Activated CD8-positive, alpha-beta memory T cell treated with anti-CD3 and anti-CD28 coated beads, Interleukin-2, amount 50 U/mL, for 48 hours (primary cell): ENCODE measurements at regions not wholly inside any gene's neighbourhood (a gene's known extent, or its start where the extent isn't known, plus 50 kb on each side); places are given as distances from the start of the nearest gene placed in this dataset.
"Not testable (repeated sequence)": the region's sequence is repeated elsewhere in the genome, so short reads cannot be mapped to it uniquely, and the experiment has no call there.

ENCODE experiments used
- DNase-seq: peaks from one replicate; pipeline ENCODE4 v3.0.0-alpha.2; 2020

DNA sequence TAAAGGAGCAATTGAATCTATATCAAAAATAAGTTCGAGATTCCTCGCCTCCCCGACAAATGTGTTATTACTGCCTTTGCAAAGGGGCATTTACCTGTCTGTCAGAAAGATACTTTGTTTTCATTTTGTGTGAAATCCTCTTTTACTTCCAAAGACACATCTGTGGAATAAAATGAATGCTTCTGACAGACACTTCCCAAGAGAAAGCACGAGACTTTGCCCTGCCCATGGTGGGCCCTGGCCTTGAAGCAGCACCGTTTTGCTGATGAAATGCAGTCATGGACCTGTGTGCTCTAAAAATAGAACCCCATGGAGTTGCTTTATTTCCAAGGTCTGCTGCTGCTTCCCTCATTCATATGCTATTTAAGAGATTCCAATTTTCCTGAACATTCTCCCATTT, 85.9 kb upstream of the USP47 start:
- no peak for DNase-seq

DNA sequence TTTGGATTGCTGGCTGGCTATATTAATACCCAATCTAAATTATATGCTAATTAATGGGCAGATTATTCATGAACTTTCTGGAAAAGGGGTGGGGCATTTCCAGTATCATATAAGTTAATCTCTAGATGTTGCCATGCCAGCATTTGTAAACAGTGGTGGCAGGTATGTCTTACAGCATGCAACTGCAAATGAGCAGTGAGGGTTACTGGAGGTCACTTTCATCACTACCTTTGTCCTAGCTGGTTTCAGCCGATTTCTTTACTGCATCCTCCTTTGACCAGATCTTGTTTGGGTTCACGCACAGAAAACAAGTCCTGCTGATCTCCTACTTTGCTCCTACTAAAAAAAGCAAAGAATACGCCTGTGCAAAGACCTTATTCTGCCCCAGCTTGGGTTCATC, 89.1 kb upstream of the USP47 start:
- no peak for DNase-seq

DNA sequence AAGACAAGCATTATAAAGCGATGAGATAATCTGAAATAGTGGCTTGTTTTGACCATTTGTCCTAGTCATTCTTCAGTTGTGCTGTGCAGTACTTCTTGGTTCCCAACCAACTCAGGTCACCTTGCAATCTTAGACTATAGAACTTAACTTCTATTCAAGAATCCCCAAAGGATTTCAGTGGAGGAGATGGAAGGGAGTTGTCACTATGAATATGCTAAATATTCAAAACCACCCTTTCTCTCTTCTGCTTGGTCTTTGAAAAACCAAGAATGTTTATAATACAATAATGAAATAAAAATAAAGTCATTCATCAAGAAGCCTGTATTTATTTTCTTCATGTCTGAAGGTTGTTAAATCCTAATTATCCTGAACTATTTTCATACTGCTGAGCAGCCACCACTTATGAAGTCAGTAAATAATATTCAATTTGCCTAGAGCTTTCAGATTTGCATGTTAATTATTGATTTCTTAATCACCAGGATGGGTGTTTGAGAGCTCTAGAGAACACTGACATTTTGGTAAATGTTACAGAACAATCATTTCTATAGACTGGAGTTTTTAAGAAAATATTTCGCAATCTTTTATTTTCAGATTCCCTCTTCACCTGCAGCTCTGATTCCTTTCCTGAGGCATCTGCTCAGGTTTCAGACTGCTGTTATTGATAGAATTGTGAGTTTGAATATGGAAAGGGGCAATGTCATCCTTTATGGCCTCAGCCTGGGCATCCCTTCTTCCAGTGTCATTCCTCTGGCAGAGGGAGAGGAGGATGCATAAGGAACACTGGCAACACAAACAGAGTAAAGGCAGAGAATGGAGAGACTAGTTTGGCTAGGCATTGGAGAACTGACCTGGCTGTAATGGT, 91.5 kb upstream of the USP47 start:
- DNase-seq, result no peak

- DNase-seq, result no peak
Observed at GRCh38 chr11:11748706-11749365, 92.9 kb upstream of the USP47 start.

GRCh38 chr11:11747570-11747969, 94.2 kb upstream of the USP47 start:
- no peak for DNase-seq

GRCh38 chr11:11746449-11746848, 95.3 kb upstream of the USP47 start:
- DNase-seq, result no peak

- no peak for DNase-seq
Observed at GRCh38 chr11:11743216-11743615, 98.6 kb upstream of the USP47 start.

GRCh38 chr11:11742486-11742885, 99.3 kb upstream of the USP47 start:
- DNase-seq, result no peak

GRCh38 chr11:11740836-11741235, 100.9 kb upstream of the USP47 start:
- no peak for DNase-seq

DNA sequence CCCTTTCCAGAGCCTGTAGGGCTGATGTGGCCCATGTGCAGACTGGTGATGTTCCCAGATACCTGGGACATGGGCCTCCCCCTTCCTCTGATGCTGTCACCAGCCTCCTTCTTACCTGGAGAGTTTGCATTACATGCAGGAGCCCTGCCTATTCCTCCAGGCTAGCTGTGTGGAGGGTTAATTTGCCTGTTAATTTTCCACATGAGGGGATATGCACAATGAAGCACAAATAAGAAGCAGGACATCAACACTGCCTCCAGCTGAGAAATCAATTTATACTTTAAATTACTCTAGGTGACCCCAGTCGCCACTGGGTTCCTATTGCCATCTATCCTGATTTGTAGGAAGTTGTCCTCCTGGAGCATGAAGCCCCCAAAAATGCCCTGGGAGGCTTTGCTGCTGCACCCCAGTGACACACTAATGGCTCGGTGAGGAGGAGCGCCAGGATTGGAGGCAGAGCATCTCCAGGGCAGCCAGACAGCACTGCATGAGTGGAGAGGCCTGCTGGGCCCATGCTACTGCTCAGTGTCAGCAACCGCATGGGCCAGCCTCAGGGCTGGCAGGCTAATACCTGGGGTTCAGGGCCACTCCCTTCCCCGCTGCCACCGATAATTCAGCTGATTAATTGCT, 101.6 kb upstream of the USP47 start:
- no peak for DNase-seq

- DNase-seq, result no peak
Observed at GRCh38 chr11:11738370-11738769, 103.4 kb upstream of the USP47 start.

GRCh38 chr11:11735586-11735985, 106.2 kb upstream of the USP47 start:
- DNase-seq, result no peak

DNA sequence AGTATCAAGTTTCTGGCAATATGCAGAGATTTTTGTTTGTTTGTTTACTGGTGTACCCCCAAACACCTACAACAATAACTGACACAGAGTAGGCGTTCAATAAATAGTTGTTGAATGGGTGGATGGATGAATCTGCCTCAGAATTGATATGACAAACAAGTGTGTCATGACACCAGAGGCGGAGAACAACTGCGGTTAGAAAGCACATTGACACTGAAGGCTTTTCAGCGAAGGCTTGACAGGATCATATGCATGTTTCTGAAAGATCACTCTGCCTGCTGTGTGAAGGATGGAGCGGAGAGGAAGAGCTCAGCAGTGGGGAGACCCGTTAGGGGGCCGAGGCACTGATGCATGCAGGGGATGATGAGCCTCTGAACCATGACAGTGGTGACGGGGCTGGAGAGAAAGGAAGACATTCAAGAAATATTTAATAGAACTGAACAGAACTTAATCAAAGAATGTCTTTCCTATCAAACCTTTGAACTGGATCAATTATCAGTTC, 108.5 kb upstream of the USP47 start:
- DNase-seq, result no peak

DNA sequence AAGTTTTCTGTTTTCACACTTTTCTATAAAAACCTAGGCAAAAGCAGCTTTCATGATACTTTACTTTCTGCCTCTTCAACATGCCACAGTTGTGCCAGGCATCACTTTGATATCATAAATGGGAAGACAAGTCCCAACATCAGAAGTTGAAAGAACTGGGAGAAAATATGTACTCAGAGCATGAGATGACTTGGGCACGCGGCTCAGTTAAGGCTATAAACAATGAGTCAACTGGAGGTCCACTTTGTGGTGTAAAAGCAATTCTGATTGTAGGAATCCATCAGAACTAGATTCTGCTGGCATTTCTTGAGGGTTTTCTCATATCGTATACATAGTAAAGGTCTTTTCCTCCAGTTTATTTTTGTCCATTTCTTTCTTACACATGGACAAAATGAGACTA, 109.7 kb upstream of the USP47 start:
- DNase-seq, result no peak

DNA sequence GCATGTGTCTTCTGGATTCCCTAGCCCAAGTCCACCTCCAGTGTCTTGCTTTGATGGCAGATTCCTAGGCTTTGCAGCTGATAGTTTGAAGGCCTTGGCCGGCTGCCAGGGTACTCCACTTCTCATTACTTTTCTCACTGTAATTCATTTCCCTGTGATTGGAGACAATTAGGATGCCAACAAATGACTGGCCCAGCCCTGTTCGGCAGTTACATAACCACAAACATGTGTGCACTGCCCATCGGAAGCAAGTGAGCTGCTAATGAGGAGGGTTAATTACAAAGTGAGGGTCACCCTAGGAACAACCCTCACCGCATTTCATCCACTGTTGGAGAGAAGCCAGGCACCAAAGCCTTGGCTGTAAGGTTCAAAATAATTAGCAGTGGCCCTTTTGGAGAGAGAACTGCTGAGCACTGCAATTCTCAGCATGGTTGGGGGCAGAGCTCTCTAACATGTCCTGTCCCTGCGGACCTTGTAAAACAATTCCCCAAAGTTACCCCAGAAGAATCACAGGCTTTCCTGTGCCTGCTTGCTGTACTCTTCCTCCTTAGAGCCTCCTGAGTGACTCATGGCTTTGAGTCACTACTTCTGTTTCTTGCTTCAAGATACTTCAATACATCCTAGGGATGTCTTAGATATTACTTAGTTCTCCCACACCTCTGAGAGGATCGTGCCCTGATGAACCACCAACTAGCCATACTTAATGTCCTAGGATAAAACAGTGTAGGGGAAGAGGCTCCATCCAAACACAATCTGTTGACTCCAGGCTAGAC, 109.7 kb upstream of the GALNT18 start:
- no peak for DNase-seq

DNA sequence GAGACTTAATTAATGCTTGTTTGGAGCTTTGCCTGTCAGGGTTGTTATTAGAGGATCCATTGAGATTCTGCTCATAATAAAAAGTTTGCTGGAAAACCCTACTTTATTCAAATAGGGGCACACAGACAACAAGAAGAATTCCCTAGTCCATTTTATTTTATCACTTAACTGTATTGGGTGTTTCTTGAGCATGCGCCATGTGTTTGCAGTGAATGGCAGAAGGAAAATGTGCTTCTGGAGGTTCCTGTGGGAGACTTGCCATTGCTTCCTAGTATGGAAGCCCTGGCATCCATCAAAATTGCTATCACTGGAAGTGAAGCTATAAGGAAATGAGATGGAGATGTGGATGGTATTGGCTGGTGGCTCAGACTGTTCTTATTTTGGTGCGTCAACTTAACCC, 106.6 kb upstream of the GALNT18 start:
- DNase-seq, result no peak

GRCh38 chr11:11725438-11725837, 103.6 kb upstream of the GALNT18 start:
- no peak for DNase-seq

- DNase-seq, result no peak
Observed at GRCh38 chr11:11724994-11725393, 103.2 kb upstream of the GALNT18 start.

- no peak for DNase-seq
Observed at GRCh38 chr11:11722861-11723260, 101.1 kb upstream of the GALNT18 start.

DNA sequence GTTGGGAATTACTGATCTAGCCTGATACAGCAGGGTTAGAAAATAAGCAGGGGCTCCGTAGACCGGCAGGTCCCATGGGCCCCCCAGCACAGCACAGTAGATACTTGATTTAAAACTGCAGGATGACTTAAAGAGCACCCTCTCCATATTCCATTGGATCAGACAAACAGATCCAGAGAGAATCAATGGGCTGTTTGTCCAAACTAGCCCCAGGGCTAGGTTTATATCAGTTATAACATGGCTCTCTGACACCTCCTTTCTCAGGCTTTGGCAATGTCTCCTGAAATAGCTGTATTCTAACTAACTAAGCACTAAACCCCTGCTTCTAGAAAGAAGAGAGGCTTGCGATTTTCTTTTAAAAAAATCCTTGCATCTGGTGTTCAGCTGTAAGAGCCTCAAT, 100.4 kb upstream of the GALNT18 start:
- no peak for DNase-seq

- no peak for DNase-seq
Observed at GRCh38 chr11:11718511-11718910, 96.7 kb upstream of the GALNT18 start.

GRCh38 chr11:11717064-11717725, 95.4 kb upstream of the GALNT18 start:
- no peak for DNase-seq

GRCh38 chr11:11715075-11715474, 93.3 kb upstream of the GALNT18 start:
- not testable (repeated sequence) for DNase-seq
